GM12892 (cell line): ENCODE measurements at regions not wholly inside any gene's neighbourhood (a gene's known extent, or its start where the extent isn't known, plus 50 kb on each side); places are given as distances from the start of the nearest gene placed in this dataset.

ENCODE experiments used
- POLR2A ChIP-seq: IDR thresholded peaks from 2 replicates; pipeline ENCODE4 v1.6.1; 2011; ENCODE audit warnings: low read depth, low read length, control low read depth
- POLR2AphosphoS5 ChIP-seq: IDR thresholded peaks from 2 replicates; pipeline ENCODE4 v1.6.1; 2011; ENCODE audit warnings: low read depth, low read length, control low read depth

DNA sequence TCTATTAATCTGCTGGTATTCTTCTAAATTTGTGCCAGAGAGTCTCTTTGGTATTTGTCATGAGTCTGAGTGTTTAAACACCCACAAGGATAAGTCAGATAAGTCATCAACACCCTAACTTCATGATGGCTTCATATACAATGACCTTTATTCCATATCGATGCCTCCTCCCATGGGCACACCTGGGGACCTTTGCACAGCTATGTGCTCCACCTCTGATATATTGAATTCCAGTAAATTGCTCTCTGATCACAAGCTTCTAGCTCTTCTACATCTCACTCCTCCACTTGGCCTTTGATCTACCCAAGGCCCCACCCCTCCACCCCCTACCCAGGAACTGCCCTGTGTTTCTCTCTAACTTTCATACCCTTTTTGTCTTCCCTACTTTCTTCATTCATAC lies 102.7 kb upstream of the MIER3 start:
- TF ChIP-seq POLR2AphosphoS5 (no peak), POLR2A (no peak)
